Activated CD8-positive, alpha-beta memory T cell treated with anti-CD3 and anti-CD28 coated beads, Interleukin-2, amount 50 U/mL, for 48 hours (primary cell): ENCODE measurements at regions not wholly inside any gene's neighbourhood (a gene's known extent, or its start where the extent isn't known, plus 50 kb on each side); places are given as distances from the start of the nearest gene placed in this dataset.

Experiments used
- DNase-seq: peaks from one replicate; pipeline ENCODE4 v3.0.0-alpha.2; 2020

- no peak for DNase-seq
Observed at GRCh38 chr1:13976485-13976884, 276.5 kb downstream of the PRDM2 start.

GRCh38 chr1:13981142-13981541 is 281.2 kb downstream of the PRDM2 start:
- no peak for DNase-seq

GRCh38 chr1:13983393-13983792 is 283.4 kb downstream of the PRDM2 start:
- no peak for DNase-seq

- no peak for DNase-seq
Observed at GRCh38 chr1:13990939-13991338, 291.0 kb downstream of the PRDM2 start.

GRCh38 chr1:13992489-13993285 is 292.7 kb downstream of the PRDM2 start:
- no peak for DNase-seq

- no peak for DNase-seq
Observed at GRCh38 chr1:13994386-13994785, 294.4 kb downstream of the PRDM2 start.

- no peak for DNase-seq
Observed at GRCh38 chr1:13996334-13996733, 296.3 kb downstream of the PRDM2 start.

GRCh38 chr1:14003552-14003951 is 303.6 kb downstream of the PRDM2 start:
- DNase-seq = no peak

GRCh38 chr1:14009582-14009981 is 309.6 kb downstream of the PRDM2 start:
- DNase-seq = no peak

GRCh38 chr1:14010476-14010875 is 310.5 kb downstream of the PRDM2 start:
- DNase-seq = no peak

- no peak for DNase-seq
Observed at GRCh38 chr1:14011132-14011531, 311.1 kb downstream of the PRDM2 start.

GRCh38 chr1:14011888-14012287 is 311.9 kb downstream of the PRDM2 start:
- no peak for DNase-seq

- DNase-seq = no peak
Observed at GRCh38 chr1:14014929-14015328, 314.9 kb downstream of the PRDM2 start.

- no peak for DNase-seq
Observed at GRCh38 chr1:14015917-14016316, 315.9 kb downstream of the PRDM2 start.

GRCh38 chr1:14017531-14017961 is 317.6 kb downstream of the PRDM2 start:
- DNase-seq = no peak

- no peak for DNase-seq
Observed at GRCh38 chr1:14019461-14019860, 319.5 kb downstream of the PRDM2 start.

GRCh38 chr1:14020006-14020405 is 320.0 kb downstream of the PRDM2 start:
- DNase-seq = no peak

- DNase-seq = no peak
Observed at GRCh38 chr1:14027099-14027498, 327.1 kb downstream of the PRDM2 start.

GRCh38 chr1:14031461-14031860 is 331.5 kb downstream of the PRDM2 start:
- no peak for DNase-seq

GRCh38 chr1:14034506-14034905 is 334.5 kb downstream of the PRDM2 start:
- no peak for DNase-seq

- no peak for DNase-seq
Observed at GRCh38 chr1:14037101-14037847, 337.3 kb downstream of the PRDM2 start.

GRCh38 chr1:14039582-14040430 is 339.8 kb downstream of the PRDM2 start:
- no peak for DNase-seq

GRCh38 chr1:14049965-14050364 is 350.0 kb downstream of the PRDM2 start:
- DNase-seq = no peak
